ENCODE measurements at regions not wholly inside any gene's neighbourhood (a gene's known extent, or its start where the extent isn't known, plus 50 kb on each side); places are given as distances from the start of the nearest gene placed in this dataset.

- Histone ChIP-seq H3K27ac (ENCODE audit: low read length) (no peak overlapping the region), H3K4me3 (ENCODE audit: low read length) (no peak overlapping the region), H3K4me1 (ENCODE audit: control insufficient read depth, insufficient read depth, low read length) (no peaks in the 10 kb centered on the region), H3K27me3 (ENCODE audit: control insufficient read depth, insufficient read depth) (no peaks in the 10 kb centered on the region), H3K9me3 (ENCODE audit: control insufficient read depth, low read length) (no peaks in the 10 kb centered on the region)
- DNase-seq (no peak), ATAC-seq (no peak)
- intact Hi-C loops (cut with DNase I), result no loop called here
- 52% methylated on average over 1 of the region's 1 CpG for WGBS
Measured at GRCh38 chr16:66222756-66223155, 143.7 kb upstream of the CDH5 start.

- no peak for ATAC-seq
Measured at GRCh38 chr16:66220702-66221101, 145.8 kb upstream of the CDH5 start.

DNA sequence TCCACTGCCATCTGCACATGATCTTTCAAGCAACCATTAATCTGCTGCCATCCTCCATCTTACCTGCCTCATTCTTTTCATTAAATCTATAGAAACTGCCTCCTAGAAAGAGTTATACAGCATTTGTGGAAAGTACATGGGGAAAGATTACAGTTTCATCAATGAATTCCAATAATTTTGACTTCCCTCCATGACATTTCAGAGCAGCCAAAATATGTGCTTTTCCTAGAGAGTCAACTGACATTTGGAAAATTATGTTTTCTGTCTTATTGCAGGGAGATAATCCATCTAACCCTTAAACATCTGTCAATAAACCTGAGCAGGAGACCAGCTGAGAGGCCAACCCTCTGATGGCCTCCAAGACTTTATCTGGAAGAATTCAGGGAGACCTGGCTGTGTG is 147.0 kb upstream of the CDH5 start:
- no peak for ATAC-seq
- Histone ChIP-seq H3K9me3 (ENCODE audit: control insufficient read depth, low read length) (no peaks in the 10 kb centered on the region), H3K4me3 (ENCODE audit: low read length) (no peak overlapping the region), H3K27me3 (ENCODE audit: control insufficient read depth, insufficient read depth) (no peaks in the 10 kb centered on the region), H3K27ac (ENCODE audit: low read length) (no peak overlapping the region), H3K4me1 (ENCODE audit: control insufficient read depth, insufficient read depth, low read length) (no peaks in the 10 kb centered on the region)
- DNase-seq, result no peak
- intact Hi-C loops (cut with DNase I), result no loop called here

More at GRCh38 chr16:66220702-66221101, 145.8 kb upstream of the CDH5 start:
- H3K27ac ChIP-seq (ENCODE audit: low read length), result no peak overlapping the region
- H3K4me3 ChIP-seq (ENCODE audit: low read length), result no peak overlapping the region
- H3K9me3 ChIP-seq (ENCODE audit: control insufficient read depth, low read length), result no peaks in the 10 kb centered on the region
- DNase-seq, result no peak
- no peaks in the 10 kb centered on the region for H3K4me1 ChIP-seq (ENCODE audit: control insufficient read depth, insufficient read depth, low read length)
- no peaks in the 10 kb centered on the region for H3K27me3 ChIP-seq (ENCODE audit: control insufficient read depth, insufficient read depth)
- intact Hi-C loops (cut with DNase I), result no loop called here
- WGBS, result 48% methylated on average over 6 of the region's 6 CpGs

DNA sequence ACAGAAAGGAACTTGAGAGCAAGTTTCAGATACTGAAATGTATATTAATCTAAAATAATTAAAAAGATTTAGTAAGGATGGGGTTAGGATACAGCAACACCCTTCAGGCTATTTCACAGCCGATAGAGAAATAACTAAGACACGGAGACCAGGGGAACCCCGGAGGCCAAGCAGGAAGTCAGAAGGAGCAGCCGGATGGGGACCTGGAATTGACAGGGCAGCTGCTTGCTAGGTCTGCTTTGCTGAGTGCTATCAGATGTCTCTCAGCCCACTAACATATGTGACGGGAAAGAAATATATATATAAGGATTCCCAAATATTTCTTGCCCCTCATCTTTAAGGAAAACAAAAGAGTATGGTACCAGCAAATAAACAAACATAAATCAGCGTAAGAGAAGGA is 154.1 kb upstream of the CDH5 start:
- 57% methylated on average over 6 of the region's 6 CpGs for WGBS
- no peak overlapping the region for H3K27ac ChIP-seq (ENCODE audit: low read length)
- no peaks in the 10 kb centered on the region for H3K9me3 ChIP-seq (ENCODE audit: control insufficient read depth, low read length)
- H3K4me1 ChIP-seq (ENCODE audit: control insufficient read depth, insufficient read depth, low read length), result no peaks in the 10 kb centered on the region
- no peak overlapping the region for H3K4me3 ChIP-seq (ENCODE audit: low read length)
- H3K27me3 ChIP-seq (ENCODE audit: control insufficient read depth, insufficient read depth), result no peaks in the 10 kb centered on the region
- intact Hi-C loops (cut with DNase I), result no loop called here
- no peak for DNase-seq
- no peak for ATAC-seq

- H3K4me1 ChIP-seq (ENCODE audit: control insufficient read depth, insufficient read depth, low read length), result no peaks in the 10 kb centered on the region
- 88% methylated on average over 10 of the region's 10 CpGs for whole genome bisulfite sequencing
- no peaks in the 10 kb centered on the region for H3K27me3 ChIP-seq (ENCODE audit: control insufficient read depth, insufficient read depth)
- intact Hi-C loops (cut with DNase I), result no loop called here
- no peak for DNase-seq
- H3K4me3 ChIP-seq (ENCODE audit: low read length), result no peak overlapping the region
- no peak overlapping the region for H3K27ac ChIP-seq (ENCODE audit: low read length)
- no peaks in the 10 kb centered on the region for H3K9me3 ChIP-seq (ENCODE audit: control insufficient read depth, low read length)
- no peak for ATAC-seq
Measured at GRCh38 chr16:66211651-66212050, 154.8 kb upstream of the CDH5 start.

- Histone ChIP-seq H3K27ac (ENCODE audit: low read length) (no peak overlapping the region), H3K4me1 (ENCODE audit: control insufficient read depth, insufficient read depth, low read length) (no peaks in the 10 kb centered on the region), H3K4me3 (ENCODE audit: low read length) (no peak overlapping the region), H3K27me3 (ENCODE audit: control insufficient read depth, insufficient read depth) (no peaks in the 10 kb centered on the region), H3K9me3 (ENCODE audit: control insufficient read depth, low read length) (no peaks in the 10 kb centered on the region)
- ATAC-seq (no peak), DNase-seq (no peak)
- 84% methylated on average over 5 of the region's 5 CpGs for WGBS
- intact Hi-C loops (cut with DNase I), result no loop called here
Measured at GRCh38 chr16:66207883-66208265, 158.6 kb upstream of the CDH5 start.

DNA sequence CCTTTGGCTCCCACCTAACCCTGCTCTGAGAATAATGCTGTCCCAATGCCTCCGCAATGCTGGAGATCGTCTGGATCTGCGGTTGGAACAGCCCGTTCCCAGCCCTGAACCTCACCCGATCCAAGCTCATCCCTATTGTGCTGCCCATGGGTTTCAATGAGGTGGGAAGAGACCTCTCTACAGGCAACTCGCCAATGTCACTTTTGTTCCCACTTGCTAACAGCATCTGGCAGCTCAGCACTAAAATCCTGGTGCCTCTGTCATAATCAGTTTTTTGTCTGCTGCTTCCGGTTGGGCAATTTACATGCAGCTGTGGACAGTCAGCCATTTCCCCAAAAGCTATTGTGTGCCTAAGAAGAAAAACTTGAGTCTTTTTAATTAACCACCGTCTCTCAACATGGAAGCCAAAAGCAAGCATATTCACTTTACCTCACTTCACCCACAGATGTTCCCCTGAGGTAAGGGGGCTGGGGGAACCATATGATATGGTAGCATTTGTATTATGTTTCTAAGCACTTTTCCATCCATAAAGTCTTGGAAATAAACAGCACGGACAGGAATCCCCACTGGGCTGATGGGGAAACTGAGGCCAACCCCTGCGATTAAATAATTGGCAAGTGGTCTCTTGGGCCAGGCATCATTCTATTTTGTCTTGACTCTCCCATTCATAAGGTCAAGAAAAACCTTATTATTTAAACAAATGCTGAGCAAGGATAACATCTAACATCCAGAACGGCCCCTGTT is 159.2 kb upstream of the CDH5 start:
- DNase-seq (no peak), ATAC-seq (peak; percentile 31 to 42)
- no peak overlapping the region for H3K27ac ChIP-seq (ENCODE audit: low read length)
- no peaks in the 10 kb centered on the region for H3K4me1 ChIP-seq (ENCODE audit: control insufficient read depth, insufficient read depth, low read length)
- intact Hi-C loops (cut with DNase I), result no loop called here
- H3K9me3 ChIP-seq (ENCODE audit: control insufficient read depth, low read length), result no peaks in the 10 kb centered on the region
- WGBS, result 76% methylated on average over 11 of the region's 11 CpGs
- no peak overlapping the region for H3K4me3 ChIP-seq (ENCODE audit: low read length)
- H3K27me3 ChIP-seq (ENCODE audit: control insufficient read depth, insufficient read depth), result no peaks in the 10 kb centered on the region

DNA sequence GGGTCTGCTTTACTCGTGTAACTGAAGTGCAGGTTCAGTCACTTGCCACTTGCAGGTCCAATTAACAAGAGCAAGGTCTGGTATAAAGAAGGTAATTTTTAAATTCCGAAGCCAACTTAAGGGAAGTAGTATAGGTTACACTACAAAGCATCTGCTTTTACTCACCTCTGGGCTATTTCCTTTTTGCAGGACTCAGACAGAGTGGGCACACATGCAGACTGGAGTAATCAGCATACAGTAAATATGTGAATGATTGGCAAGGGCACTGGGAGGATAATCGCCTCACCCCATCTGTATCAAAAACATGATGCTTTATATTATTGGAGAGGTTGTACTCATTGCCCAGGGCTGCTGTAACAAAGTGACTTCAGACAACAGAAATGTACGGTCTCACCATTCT is 160.1 kb upstream of the CDH5 start:
- no peak for ATAC-seq
- no peak overlapping the region for H3K27ac ChIP-seq (ENCODE audit: low read length)

GRCh38 chr16:66205287-66206231 is 160.9 kb upstream of the CDH5 start:
- no peak overlapping the region for H3K4me3 ChIP-seq (ENCODE audit: low read length)
- 59% methylated on average over 8 of the region's 8 CpGs for whole genome bisulfite sequencing
- intact Hi-C loops (cut with DNase I), result no loop called here
- no peak overlapping the region for H3K27ac ChIP-seq (ENCODE audit: low read length)
- H3K9me3 ChIP-seq (ENCODE audit: control insufficient read depth, low read length), result no peaks in the 10 kb centered on the region
- no peaks in the 10 kb centered on the region for H3K4me1 ChIP-seq (ENCODE audit: control insufficient read depth, insufficient read depth, low read length)
- H3K27me3 ChIP-seq (ENCODE audit: control insufficient read depth, insufficient read depth), result no peaks in the 10 kb centered on the region
- DNase-seq (no peak), ATAC-seq (peak in 1 of 2 donors; percentile 36)

More for the DNA sequence above, 160.1 kb upstream of the CDH5 start:
- DNase-seq, result no peak
- H3K27me3 ChIP-seq (ENCODE audit: control insufficient read depth, insufficient read depth), result no peaks in the 10 kb centered on the region
- H3K9me3 ChIP-seq (ENCODE audit: control insufficient read depth, low read length), result no peaks in the 10 kb centered on the region
- intact Hi-C loops (cut with DNase I), result no loop called here
- no peaks in the 10 kb centered on the region for H3K4me1 ChIP-seq (ENCODE audit: control insufficient read depth, insufficient read depth, low read length)
- 91% methylated on average over 4 of the region's 4 CpGs for WGBS
- no peak overlapping the region for H3K4me3 ChIP-seq (ENCODE audit: low read length)

- Histone ChIP-seq H3K9me3 (ENCODE audit: control insufficient read depth, low read length) (no peaks in the 10 kb centered on the region), H3K4me3 (ENCODE audit: low read length) (no peak overlapping the region), H3K27me3 (ENCODE audit: control insufficient read depth, insufficient read depth) (no peaks in the 10 kb centered on the region), H3K4me1 (ENCODE audit: control insufficient read depth, insufficient read depth, low read length) (no peaks in the 10 kb centered on the region), H3K27ac (ENCODE audit: low read length) (no peak overlapping the region)
- intact Hi-C loops (cut with DNase I), result no loop called here
- DNase-seq (no peak), ATAC-seq (peak in 1 of 2 donors; percentile 63)
- 55% methylated on average over 3 of the region's 3 CpGs for WGBS
Measured at GRCh38 chr16:66204756-66205155, 161.7 kb upstream of the CDH5 start.

DNA sequence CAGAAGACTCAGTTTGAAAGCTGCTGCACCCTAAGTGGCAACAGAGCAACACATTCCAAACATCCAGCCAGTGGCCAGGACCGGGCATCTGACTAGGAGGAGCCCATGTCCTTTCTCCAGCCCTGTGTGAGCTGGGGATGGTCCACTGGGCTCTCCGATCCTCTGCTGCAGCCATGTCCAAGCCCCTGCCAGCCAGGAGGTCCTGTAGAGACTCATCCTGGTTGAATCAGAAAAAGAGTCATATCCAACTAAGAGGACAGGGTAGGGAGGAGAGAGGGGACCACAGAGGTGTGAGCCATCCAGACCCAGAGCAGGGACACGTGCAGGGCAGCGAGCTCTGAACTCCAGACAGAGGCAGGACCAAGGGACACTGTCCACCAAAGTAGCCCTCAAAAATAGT is 163.0 kb upstream of the CDH5 start:
- H3K27me3 ChIP-seq (ENCODE audit: control insufficient read depth, insufficient read depth), result no peaks in the 10 kb centered on the region
- 96% methylated on average over 4 of the region's 4 CpGs for WGBS
- H3K4me3 ChIP-seq (ENCODE audit: low read length), result no peak overlapping the region
- H3K4me1 ChIP-seq (ENCODE audit: control insufficient read depth, insufficient read depth, low read length), result no peaks in the 10 kb centered on the region
- H3K9me3 ChIP-seq (ENCODE audit: control insufficient read depth, low read length), result no peaks in the 10 kb centered on the region
- no peak for ATAC-seq
- no peak overlapping the region for H3K27ac ChIP-seq (ENCODE audit: low read length)
- intact Hi-C loops (cut with DNase I), result no loop called here
- DNase-seq, result no peak
